Endodermal cell (in vitro differentiated cells): ENCODE measurements at regions not wholly inside any gene's neighbourhood (a gene's known extent, or its start where the extent isn't known, plus 50 kb on each side); places are given as distances from the start of the nearest gene placed in this dataset.

Experiments used
- DNase-seq: peaks from one replicate; pipeline ENCODE4 v3.0.0-alpha.2; 2017
- H3K27ac ChIP-seq: 2 replicates; pipeline ENCODE4 v1.5.1; 2013; ENCODE audit warnings: mild to moderate bottlenecking, low read depth, low read length, moderate library complexity
- H3K27me3 ChIP-seq: 2 replicates; pipeline ENCODE4 v1.6.1; 2013; ENCODE audit warnings: mild to moderate bottlenecking, low read length, moderate library complexity; ENCODE audit not compliant: insufficient read depth, control insufficient read depth, poor library complexity, severe bottlenecking
- H3K36me3 ChIP-seq: 2 replicates; pipeline ENCODE4 v1.7.0; 2013; ENCODE audit warnings: mild to moderate bottlenecking, low read length, moderate library complexity; ENCODE audit not compliant: control insufficient read depth, insufficient read depth
- H3K4me1 ChIP-seq: one replicate; pipeline ENCODE4 v1.7.0; 2013; ENCODE audit warnings: low read length; ENCODE audit not compliant: control insufficient read depth, insufficient read depth
- H3K4me3 ChIP-seq: 2 replicates; pipeline ENCODE4 v1.5.1; 2013; ENCODE audit warnings: mild to moderate bottlenecking, low read length, moderate library complexity
- H3K9ac ChIP-seq: 2 replicates; pipeline ENCODE4 v1.6.1; 2013; ENCODE audit warnings: mild to moderate bottlenecking, low read length, moderate library complexity; ENCODE audit not compliant: poor library complexity, severe bottlenecking; ENCODE audit errors: extremely low read depth
- H3K9me3 ChIP-seq: 2 replicates; pipeline ENCODE4 v1.6.1; 2013; ENCODE audit warnings: mild to moderate bottlenecking, low read length, moderate library complexity; ENCODE audit not compliant: control insufficient read depth
- H3K27ac Mint-ChIP-seq: 2 replicates; pipeline ENCODE4 v1.8.0; 2020; ENCODE audit warnings: mixed read lengths
- H3K27me3 Mint-ChIP-seq: 2 replicates; pipeline ENCODE4 v1.8.0; 2021; ENCODE audit warnings: mild to moderate bottlenecking, mixed read lengths; ENCODE audit not compliant: insufficient read depth
- H3K36me3 Mint-ChIP-seq: 2 replicates; pipeline ENCODE4 v1.8.0; 2020; ENCODE audit warnings: low read depth, mixed read lengths
- H3K4me1 Mint-ChIP-seq: 2 replicates; pipeline ENCODE4 v1.8.0; 2020; ENCODE audit warnings: mixed read lengths
- H3K4me3 Mint-ChIP-seq: 2 replicates; pipeline ENCODE4 v1.8.0; 2020; ENCODE audit warnings: mild to moderate bottlenecking, moderate library complexity, mixed read lengths
- H3K9me3 Mint-ChIP-seq: 2 replicates; pipeline ENCODE4 v1.8.0; 2020; ENCODE audit warnings: mild to moderate bottlenecking, mixed read lengths
- WGBS, 2 experiments: methylation state at CpG; one replicate each; pipeline versions ENCODE4 v1.1.5 to v1.1.7; 2013; ENCODE audit warnings: missing lambda C conversion rate in 2 of 2, mixed read lengths in 1 of 2; ENCODE audit not compliant: insufficient coverage in 1 of 2, insufficient read length in 1 of 2; 5-methylcytosine and 5-hydroxymethylcytosine counted together
- TF ChIP-seq, protein P1 (sequence below): fragments of 200-600 bp; sonication (generic); conservative IDR thresholded peaks from 2 replicates; pipeline ENCODE4 v1.5.0; 2021; ENCODE audit warnings: antibody characterized with exemption, mild to moderate bottlenecking

DNA sequence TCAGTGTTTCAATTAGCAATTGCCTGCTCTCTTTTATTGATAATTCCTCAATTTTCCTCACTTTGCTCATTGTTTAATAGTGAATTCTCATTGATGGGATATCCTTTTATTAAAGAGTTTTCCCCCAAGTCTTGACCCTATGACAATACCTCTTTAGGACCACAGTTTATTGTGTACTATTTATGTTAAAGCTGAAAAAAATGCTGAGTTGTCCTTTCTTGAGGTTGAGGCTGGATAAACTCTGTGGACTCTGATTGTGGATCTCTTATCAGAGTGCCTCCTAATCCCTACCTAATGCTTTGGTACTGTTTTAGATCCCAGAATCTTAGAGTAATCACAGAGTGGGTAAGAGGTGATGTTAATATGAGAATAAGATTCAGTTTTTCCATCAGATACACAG is 416.3 kb upstream of the GBE1 start:
- DNase-seq, result no peak
- H3K27ac Mint-ChIP-seq, result no peak overlapping the region
- H3K9me3 Mint-ChIP-seq, result no peaks in the 10 kb centered on the region
- H3K4me1 ChIP-seq, result no peaks in the 10 kb centered on the region
- no peak overlapping the region for H3K4me3 Mint-ChIP-seq
- no peak overlapping the region for H3K4me3 ChIP-seq
- no peak overlapping the region for H3K9ac ChIP-seq
- no peak overlapping the region for H3K27ac ChIP-seq
- no peaks in the 10 kb centered on the region for H3K27me3 Mint-ChIP-seq
- no peaks in the 10 kb centered on the region for H3K4me1 Mint-ChIP-seq
- H3K27me3 ChIP-seq, result no peaks in the 10 kb centered on the region
- no peaks in the 10 kb centered on the region for H3K36me3 ChIP-seq
- TF ChIP-seq, protein P1, sequence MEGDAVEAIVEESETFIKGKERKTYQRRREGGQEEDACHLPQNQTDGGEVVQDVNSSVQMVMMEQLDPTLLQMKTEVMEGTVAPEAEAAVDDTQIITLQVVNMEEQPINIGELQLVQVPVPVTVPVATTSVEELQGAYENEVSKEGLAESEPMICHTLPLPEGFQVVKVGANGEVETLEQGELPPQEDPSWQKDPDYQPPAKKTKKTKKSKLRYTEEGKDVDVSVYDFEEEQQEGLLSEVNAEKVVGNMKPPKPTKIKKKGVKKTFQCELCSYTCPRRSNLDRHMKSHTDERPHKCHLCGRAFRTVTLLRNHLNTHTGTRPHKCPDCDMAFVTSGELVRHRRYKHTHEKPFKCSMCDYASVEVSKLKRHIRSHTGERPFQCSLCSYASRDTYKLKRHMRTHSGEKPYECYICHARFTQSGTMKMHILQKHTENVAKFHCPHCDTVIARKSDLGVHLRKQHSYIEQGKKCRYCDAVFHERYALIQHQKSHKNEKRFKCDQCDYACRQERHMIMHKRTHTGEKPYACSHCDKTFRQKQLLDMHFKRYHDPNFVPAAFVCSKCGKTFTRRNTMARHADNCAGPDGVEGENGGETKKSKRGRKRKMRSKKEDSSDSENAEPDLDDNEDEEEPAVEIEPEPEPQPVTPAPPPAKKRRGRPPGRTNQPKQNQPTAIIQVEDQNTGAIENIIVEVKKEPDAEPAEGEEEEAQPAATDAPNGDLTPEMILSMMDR, result no peak
- H3K9me3 ChIP-seq, result no peaks in the 10 kb centered on the region
- no peaks in the 10 kb centered on the region for H3K36me3 Mint-ChIP-seq

DNA sequence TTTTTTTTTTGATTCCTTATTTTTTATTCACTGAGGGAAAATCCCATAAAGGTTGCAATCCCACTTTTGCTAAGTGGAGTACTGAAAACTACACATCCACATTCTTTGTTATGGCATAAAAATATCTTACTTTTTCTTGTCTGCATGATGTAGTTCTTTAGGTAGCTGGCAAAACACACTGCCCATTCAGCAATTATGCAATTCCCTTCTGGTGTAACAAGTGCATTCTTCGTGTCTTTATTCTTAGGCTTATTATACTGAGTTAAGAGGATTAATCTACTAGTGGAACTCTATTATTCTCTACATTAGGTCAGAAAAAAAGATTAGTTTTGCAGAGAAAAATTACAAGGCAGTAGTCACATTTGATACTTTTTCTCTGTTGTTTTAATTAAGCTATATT is 403.8 kb upstream of the GBE1 start:
- Histone ChIP-seq H3K9ac (no peak overlapping the region), H3K4me3 (no peak overlapping the region), H3K36me3 (no peaks in the 10 kb centered on the region), H3K27ac (no peak overlapping the region), H3K9me3 (no peaks in the 10 kb centered on the region), H3K4me1 (no peaks in the 10 kb centered on the region), H3K27me3 (no peaks in the 10 kb centered on the region)
- 75% methylated on average over 1 of the region's 1 CpG; no CpG with 5 or more reads in 1 of the 2 experiments for WGBS, 2 experiments
- TF ChIP-seq, protein P1, result no peak
- no peak overlapping the region for H3K4me3 Mint-ChIP-seq
- no peaks in the 10 kb centered on the region for H3K4me1 Mint-ChIP-seq
- no peaks in the 10 kb centered on the region for H3K36me3 Mint-ChIP-seq
- no peaks in the 10 kb centered on the region for H3K9me3 Mint-ChIP-seq
- DNase-seq, result no peak
- H3K27ac Mint-ChIP-seq, result no peak overlapping the region
- H3K27me3 Mint-ChIP-seq, result no peaks in the 10 kb centered on the region

DNA sequence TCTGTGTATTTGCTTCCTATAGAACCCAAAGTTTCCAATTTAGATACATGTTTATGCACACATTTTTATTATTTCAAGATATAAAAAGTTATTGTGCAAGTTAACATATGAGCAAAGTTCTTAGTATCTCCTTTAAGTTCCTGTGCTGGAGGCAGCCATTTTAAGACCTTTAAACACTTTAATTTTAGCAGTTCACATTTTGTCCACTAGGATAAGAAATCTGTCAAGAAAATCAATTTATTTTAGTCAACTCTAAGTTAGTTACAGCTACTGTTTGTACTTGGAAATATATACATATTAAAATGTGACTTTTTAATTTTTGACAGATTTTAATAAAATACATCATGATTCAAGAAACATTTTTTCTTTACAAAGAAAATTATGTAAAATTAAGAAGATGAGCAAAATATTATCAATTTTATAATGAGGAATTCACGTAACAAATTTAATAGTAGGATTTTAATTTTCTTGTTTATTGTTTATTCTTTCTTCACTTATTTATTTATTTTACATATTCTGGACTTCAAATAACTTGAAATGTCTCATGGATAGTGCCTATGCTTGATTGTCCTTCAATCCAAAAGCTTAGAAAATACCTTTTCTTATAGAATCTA is 402.6 kb upstream of the GBE1 start:
- Mint-ChIP-seq H3K27ac (no peak overlapping the region), H3K9me3 (no peaks in the 10 kb centered on the region), H3K36me3 (no peaks in the 10 kb centered on the region), H3K27me3 (no peaks in the 10 kb centered on the region), H3K4me1 (no peaks in the 10 kb centered on the region), H3K4me3 (no peak overlapping the region)
- H3K27me3 ChIP-seq, result no peaks in the 10 kb centered on the region
- no peaks in the 10 kb centered on the region for H3K4me1 ChIP-seq
- no CpG with 5 or more reads among the region's 1 CpG for WGBS, 2 experiments
- DNase-seq, result no peak
- TF ChIP-seq, protein P1, result peak; percentile 72
- no peaks in the 10 kb centered on the region for H3K9me3 ChIP-seq
- peak overlapping the region; percentile 20 for H3K4me3 ChIP-seq
- H3K27ac ChIP-seq, result no peak overlapping the region
- H3K36me3 ChIP-seq, result no peaks in the 10 kb centered on the region
- H3K9ac ChIP-seq, result no peak overlapping the region
